CD4-positive, alpha-beta T cell (primary cell): ENCODE measurements at regions not wholly inside any gene's neighbourhood (a gene's known extent, or its start where the extent isn't known, plus 50 kb on each side); places are given as distances from the start of the nearest gene placed in this dataset.

Source experiments
- ATAC-seq: fragments of 200-7000 bp; cut with Tn5 transposase; one replicate; pipeline ENCODE4 v1.10.0; 2022; ENCODE audit warnings: mild to moderate bottlenecking; ENCODE audit not compliant: poor library complexity
- CTCF ChIA-PET: fragments of 350-600 bp; sonication (Branson Sonifier 250); formaldehyde crosslinking; loops from one replicate; lab custom pipeline; 2021; ENCODE audit warnings: antibody characterized with exemption, inconsistent platforms; lab: Charles Lee
- POLR2A ChIA-PET: fragments of 350-600 bp; sonication (Branson Sonifier 250); formaldehyde crosslinking; loops from one replicate; lab custom pipeline; 2021; ENCODE audit warnings: antibody characterized with exemption, inconsistent platforms; lab: Charles Lee
- DNase-seq, 14 experiments: peaks; one replicate each; pipeline ENCODE4 v3.0.0-alpha.2; 2013 to 2020; ENCODE audit warnings: mixed read lengths in 2 of 14
- H3K27ac ChIP-seq, 2 donors: one replicate each; pipeline versions ENCODE4 v1.5.1 to v1.7.0; 2013; ENCODE audit warnings: low read length in 2 of 2, low read depth in 1 of 2, mild to moderate bottlenecking in 1 of 2
- H3K27me3 ChIP-seq, 2 experiments: 1 replicate in 1 of 2; 2 replicates in 1 of 2; pipeline versions ENCODE4 v1.6.1 to v1.7.0; 2013; ENCODE audit warnings: low read length in 2 of 2, control low read depth in 1 of 2, mild to moderate bottlenecking in 1 of 2, moderate library complexity in 1 of 2; ENCODE audit not compliant: insufficient read depth in 2 of 2, control insufficient read depth in 1 of 2
- H3K36me3 ChIP-seq: one replicate; pipeline ENCODE4 v1.6.1; 2013; ENCODE audit warnings: low read length, control low read depth; ENCODE audit not compliant: insufficient read depth
- H3K4me1 ChIP-seq: one replicate; pipeline ENCODE4 v1.6.1; 2013; ENCODE audit warnings: low read length, control low read depth; ENCODE audit not compliant: insufficient read depth
- H3K4me3 ChIP-seq: one replicate; pipeline ENCODE4 v1.5.1; 2013; ENCODE audit warnings: mild to moderate bottlenecking, low read length, moderate library complexity
- H3K9me3 ChIP-seq, 2 experiments: 1 replicate in 1 of 2; 2 replicates in 1 of 2; pipeline versions ENCODE4 v1.6.1 to v1.7.0; 2013; ENCODE audit warnings: low read length in 2 of 2, mild to moderate bottlenecking in 2 of 2, control low read depth in 1 of 2, moderate library complexity in 1 of 2; ENCODE audit not compliant: control insufficient read depth in 1 of 2, insufficient read depth in 1 of 2
- H3K27ac Mint-ChIP-seq: one replicate; pipeline ENCODE4 v1.8.0; 2020; ENCODE audit warnings: mixed read lengths
- H3K27me3 Mint-ChIP-seq: one replicate; pipeline ENCODE4 v1.8.0; 2021; ENCODE audit warnings: mixed read lengths
- H3K36me3 Mint-ChIP-seq: one replicate; pipeline ENCODE4 v1.8.0; 2021; ENCODE audit warnings: low read depth, mixed read lengths
- H3K4me1 Mint-ChIP-seq: one replicate; pipeline ENCODE4 v1.8.0; 2021; ENCODE audit warnings: low read depth, mixed read lengths
- H3K4me3 Mint-ChIP-seq: one replicate; pipeline ENCODE4 v1.8.0; 2020; ENCODE audit warnings: mild to moderate bottlenecking, mixed read lengths
- H3K9me3 Mint-ChIP-seq: one replicate; pipeline ENCODE4 v1.8.0; 2020; ENCODE audit warnings: mixed read lengths
- CTCF ChIP-seq: fragments of 200-600 bp; IDR thresholded peaks from one replicate; pipeline ENCODE4 v1.8.0; 2022; ENCODE audit warnings: antibody characterized with exemption, mild to moderate bottlenecking
- intact Hi-C, 2 experiments: fragments of 100-400 bp; cut with DNase I in 1 of 2; cut with micrococcal nuclease in 1 of 2; formaldehyde crosslinking; loops; one replicate each; pipeline versions ENCODE4 v1.15.1 to v1.9.0; 2023 to 2025; cut with DNase I, micrococcal nuclease

- ATAC-seq = no peak
- Histone ChIP-seq H3K9me3 (no peaks in the 10 kb centered on the region), H3K4me3 (no peak overlapping the region), H3K27me3 (no peaks in the 10 kb centered on the region), H3K4me1 (no peaks in the 10 kb centered on the region), H3K27ac (no peak overlapping the region), H3K36me3 (no peaks in the 10 kb centered on the region)
- no peak for DNase-seq
- H3K27me3 Mint-ChIP-seq = no peaks in the 10 kb centered on the region
- no peak overlapping the region for H3K4me3 Mint-ChIP-seq
- intact Hi-C loops = no loop called here
- H3K36me3 Mint-ChIP-seq = no peaks in the 10 kb centered on the region
- no peaks in the 10 kb centered on the region for H3K4me1 Mint-ChIP-seq
- ChIA-PET CTCF (no interaction called here), POLR2A (no interaction called here)
- no peak for TF ChIP-seq CTCF
- H3K27ac Mint-ChIP-seq = no peak overlapping the region
- H3K9me3 Mint-ChIP-seq = no peaks in the 10 kb centered on the region
Observed at GRCh38 chr4:132502096-132502552, 647.0 kb upstream of the PCDH10 start.

GRCh38 chr4:132504438-132504837 is 644.7 kb upstream of the PCDH10 start:
- no peak for TF ChIP-seq CTCF
- Mint-ChIP-seq H3K9me3 (no peaks in the 10 kb centered on the region), H3K27me3 (no peaks in the 10 kb centered on the region), H3K27ac (no peak overlapping the region), H3K4me3 (no peak overlapping the region), H3K36me3 (no peaks in the 10 kb centered on the region), H3K4me1 (no peaks in the 10 kb centered on the region)
- H3K27ac ChIP-seq = no peak overlapping the region
- intact Hi-C loops = no loop called here
- no peak for DNase-seq
- H3K36me3 ChIP-seq = no peaks in the 10 kb centered on the region
- ATAC-seq = no peak
- no peak overlapping the region for H3K4me3 ChIP-seq
- H3K27me3 ChIP-seq = no peaks in the 10 kb centered on the region
- CTCF ChIA-PET = no interaction called here
- POLR2A ChIA-PET = no interaction called here
- no peaks in the 10 kb centered on the region for H3K4me1 ChIP-seq
- H3K9me3 ChIP-seq = no peaks in the 10 kb centered on the region

GRCh38 chr4:132506568-132506967 is 642.5 kb upstream of the PCDH10 start:
- TF ChIP-seq CTCF = no peak
- H3K27ac ChIP-seq = no peak overlapping the region
- ChIA-PET POLR2A (no interaction called here), CTCF (no interaction called here)
- H3K27me3 Mint-ChIP-seq = no peaks in the 10 kb centered on the region
- no peaks in the 10 kb centered on the region for H3K4me1 ChIP-seq
- ATAC-seq (no peak), DNase-seq (no peak)
- no peaks in the 10 kb centered on the region for H3K36me3 Mint-ChIP-seq
- no peaks in the 10 kb centered on the region for H3K9me3 ChIP-seq
- no peak overlapping the region for H3K27ac Mint-ChIP-seq
- no peak overlapping the region for H3K4me3 ChIP-seq
- intact Hi-C loops = no loop called here
- peaks cover 4% of the 10 kb centered on the region for H3K9me3 Mint-ChIP-seq
- H3K4me1 Mint-ChIP-seq = no peaks in the 10 kb centered on the region
- H3K36me3 ChIP-seq = no peaks in the 10 kb centered on the region
- H3K27me3 ChIP-seq = no peaks in the 10 kb centered on the region
- H3K4me3 Mint-ChIP-seq = no peak overlapping the region
